GM18870 (cell line): ENCODE measurements at regions not wholly inside any gene's neighbourhood (a gene's known extent, or its start where the extent isn't known, plus 50 kb on each side); places are given as distances from the start of the nearest gene placed in this dataset.

Source experiments
- ATAC-seq: cut with Tn5 transposase; IDR thresholded peaks from one replicate; pipeline ENCODE4 v1.9.1; 2021; ENCODE audit warnings: moderate library complexity; ENCODE audit not compliant: unreplicated experiment

DNA sequence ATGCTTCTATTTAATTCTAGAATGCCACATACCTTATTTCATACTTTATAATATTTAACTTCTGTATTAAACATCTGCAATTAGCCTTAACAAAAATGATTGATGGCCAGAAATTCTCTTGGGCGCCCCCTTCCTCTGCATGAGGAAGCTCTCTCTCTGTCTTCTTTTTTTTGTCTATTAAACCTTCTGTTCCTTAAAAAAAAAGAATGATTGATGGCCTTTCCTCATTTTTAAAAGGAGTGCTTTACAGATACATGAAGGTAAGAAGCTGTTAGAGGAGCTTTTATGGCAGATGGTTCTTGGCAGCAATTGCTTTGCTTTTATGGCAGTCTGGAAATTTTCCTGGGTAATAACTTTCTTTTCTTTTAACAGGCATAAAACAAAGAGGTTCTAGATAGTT lies 526.9 kb downstream of the SLC4A3 start:
- ATAC-seq = no peak

DNA sequence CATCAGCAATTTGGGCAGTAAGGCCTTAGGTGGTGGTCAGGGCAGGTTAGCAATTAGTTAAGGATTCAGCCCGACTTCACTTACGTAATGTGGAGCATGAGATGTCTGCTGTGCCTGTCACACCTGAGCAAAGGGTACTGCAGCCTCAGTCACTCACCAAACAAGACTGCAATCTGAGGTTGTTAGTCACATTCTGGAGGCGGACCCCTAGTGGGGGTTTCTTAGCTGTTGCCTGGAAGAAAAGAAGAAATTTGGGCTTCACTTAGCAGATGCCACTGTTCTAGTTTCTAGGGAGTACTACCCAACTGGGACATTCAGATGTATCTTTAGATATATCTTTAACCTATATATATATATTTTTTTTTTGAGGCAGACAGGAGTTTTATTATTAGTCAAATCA lies 529.9 kb downstream of the SLC4A3 start:
- ATAC-seq = no peak

DNA sequence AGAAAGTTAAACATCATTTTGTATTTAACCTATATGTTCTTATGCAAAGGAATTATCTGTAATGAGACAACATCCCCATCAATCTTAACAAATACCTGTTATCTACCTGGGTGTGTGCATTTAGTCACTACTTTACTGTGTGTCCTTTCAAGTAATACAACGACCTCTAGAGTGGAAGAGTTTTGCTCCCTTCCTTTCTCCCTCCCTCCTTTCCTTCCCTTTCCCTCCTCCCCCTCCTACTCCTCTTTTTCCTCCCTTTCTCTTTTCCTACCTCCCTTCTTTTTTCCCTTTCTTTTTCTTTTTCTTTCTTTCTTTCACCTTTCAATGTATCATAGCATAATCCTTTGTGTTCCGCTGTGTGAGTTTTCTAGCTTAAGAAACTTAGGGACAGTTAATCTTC lies 532.3 kb downstream of the SLC4A3 start:
- no peak for ATAC-seq

DNA sequence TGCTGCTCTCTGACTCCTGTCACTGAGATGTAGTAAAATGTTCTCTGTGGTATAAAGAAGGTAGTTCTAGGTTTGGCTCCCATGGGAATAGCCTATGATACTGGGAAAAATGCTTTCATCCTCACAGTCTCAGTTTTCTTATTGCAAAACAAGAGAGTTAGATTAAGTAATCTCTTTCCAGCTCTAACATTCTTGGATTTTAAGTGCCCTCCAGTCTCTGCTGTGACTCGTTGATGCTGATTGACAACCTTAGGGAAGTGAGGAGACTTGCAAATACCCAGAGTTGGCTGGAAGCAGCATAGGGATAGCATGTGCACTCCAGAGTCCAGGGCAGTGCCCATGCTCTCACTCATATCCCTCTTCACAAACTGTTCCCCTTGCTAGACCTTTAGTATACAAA lies 534.9 kb downstream of the SLC4A3 start:
- ATAC-seq = no peak

DNA sequence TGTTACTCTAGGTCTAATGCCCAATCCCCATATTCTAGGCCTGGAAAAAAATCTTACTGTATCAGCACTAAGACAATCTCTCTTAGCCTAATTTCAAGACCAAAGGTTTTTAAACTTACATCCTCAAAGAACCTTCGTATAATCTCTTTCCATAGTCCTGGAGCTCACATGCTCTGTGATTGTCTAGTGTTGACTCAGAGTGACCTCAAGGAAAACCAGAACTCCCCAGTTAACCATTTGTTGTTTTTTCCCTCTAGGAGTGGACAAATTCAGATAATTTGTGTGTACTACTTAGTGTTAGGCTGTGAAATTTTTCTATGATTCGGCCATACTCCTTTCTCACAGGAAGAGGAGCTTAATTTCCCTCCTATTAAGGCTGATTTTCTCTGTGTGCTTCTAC lies 536.1 kb downstream of the SLC4A3 start:
- ATAC-seq = no peak

DNA sequence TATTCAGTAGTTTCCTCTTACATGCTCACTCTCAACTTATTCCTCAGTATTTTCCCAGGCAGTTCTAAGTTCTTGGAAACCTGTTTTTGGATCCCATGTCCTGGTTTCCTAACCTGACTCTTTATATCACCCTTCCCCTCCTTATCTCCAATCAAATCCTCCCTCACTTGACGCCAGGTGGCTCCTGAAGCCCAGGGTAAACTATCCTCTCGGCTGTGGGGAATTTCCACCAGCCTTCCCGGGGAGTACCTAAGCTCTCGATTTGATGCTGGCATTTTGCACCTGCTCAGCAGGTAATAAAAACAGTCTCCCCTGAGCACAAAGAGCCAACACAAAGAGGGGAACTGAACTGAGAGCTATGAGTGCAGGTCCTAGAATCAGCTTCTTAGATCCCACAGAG lies 538.0 kb downstream of the SLC4A3 start:
- ATAC-seq = no peak

DNA sequence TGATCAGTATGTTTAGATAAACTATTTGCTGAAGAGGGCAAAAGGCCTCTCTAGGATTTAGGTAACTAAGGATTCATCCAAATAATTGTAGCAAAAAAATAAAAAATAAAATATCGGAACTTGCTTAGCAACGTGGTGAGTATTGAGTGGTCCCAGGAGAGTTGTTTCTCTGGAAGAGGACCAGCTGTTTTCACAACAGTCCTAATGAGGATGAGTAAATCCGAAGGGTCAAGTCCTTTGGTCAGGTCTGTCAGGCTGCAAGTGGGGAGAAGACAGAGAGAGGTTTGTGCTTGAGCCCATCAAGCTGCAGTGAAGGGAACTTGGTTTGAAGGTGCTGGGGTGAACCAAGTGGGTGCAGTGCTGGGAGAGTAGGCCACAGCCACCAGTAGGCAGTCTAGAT lies 539.2 kb downstream of the SLC4A3 start:
- ATAC-seq = no peak

- no peak for ATAC-seq
Measured at GRCh38 chr2:220167956-220168355, 540.5 kb downstream of the SLC4A3 start.

DNA sequence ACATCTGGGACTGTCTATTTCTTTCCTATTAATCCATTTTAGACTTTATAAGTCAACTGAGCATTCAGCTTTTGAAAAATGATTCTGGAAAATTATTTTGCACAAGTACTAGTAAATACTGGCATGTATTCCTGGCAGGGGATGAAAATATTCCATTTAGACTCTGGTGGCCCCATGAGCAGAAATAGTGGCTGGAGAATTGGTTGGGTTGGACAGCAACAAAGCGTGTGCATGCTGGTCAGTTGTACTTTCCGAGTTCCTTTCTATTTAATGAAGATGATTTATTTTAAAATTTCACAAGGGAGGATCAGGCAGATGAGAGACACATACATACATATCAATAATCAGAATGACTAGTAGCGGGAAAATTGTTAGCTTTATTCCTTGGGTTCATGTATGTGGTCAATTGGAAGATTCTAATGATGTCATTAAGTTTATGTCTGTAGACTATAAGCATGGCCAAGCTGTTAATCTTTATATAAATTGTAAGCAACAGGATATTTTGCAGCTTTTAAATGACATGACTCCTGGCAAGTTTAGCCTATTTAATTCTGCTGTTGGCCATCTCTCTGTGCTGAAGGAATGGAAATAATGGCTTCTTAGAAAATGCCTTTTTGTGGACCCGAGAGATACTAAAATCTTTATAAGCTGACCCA lies 541.6 kb downstream of the SLC4A3 start:
- no peak for ATAC-seq

DNA sequence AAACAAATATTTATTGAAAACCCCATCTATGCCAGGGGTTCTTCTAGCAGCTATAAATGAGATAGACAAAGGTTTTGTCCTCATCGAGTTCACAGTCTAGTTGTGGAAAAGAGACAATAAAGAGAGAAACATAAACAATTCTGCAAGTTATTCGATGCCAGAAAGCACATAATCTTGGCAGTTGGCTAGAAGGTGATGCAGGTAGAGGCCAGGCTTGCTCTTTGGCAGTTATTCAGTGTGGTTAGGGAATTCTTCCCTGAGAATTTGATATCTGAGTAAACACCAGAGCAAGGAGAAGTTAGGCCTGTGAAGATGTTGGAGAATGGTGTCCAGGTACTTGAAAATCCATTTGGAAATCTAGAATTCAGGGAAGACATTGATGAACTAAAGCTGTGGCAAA lies 547.4 kb downstream of the SLC4A3 start:
- no peak for ATAC-seq

- no peak for ATAC-seq
Measured at GRCh38 chr2:220175967-220176366, 548.5 kb downstream of the SLC4A3 start.

GRCh38 chr2:220178991-220179695 lies 551.7 kb downstream of the SLC4A3 start:
- ATAC-seq = no peak

- no peak for ATAC-seq
Measured at GRCh38 chr2:220181165-220181564, 553.7 kb downstream of the SLC4A3 start.

DNA sequence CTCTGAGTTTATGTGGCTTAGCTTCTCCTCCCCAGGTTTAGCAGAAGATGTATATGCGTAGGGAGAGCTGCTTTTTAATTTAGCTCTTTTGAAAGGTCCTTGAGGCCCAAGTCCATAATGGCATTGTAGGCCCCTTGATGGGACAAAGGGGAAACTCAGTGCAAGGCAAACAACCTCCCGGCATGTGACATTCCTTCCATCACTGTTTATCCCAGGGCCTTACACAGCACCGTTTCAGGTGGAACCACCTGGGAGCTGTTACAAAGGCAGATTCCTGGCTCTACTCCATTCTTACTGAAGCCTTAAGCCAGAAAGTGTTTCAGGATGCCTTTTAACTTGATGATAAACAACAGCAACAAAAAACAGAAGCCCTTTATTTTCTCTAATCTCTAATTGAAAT lies 555.4 kb downstream of the SLC4A3 start:
- ATAC-seq = no peak

GRCh38 chr2:220185766-220186305 lies 558.4 kb downstream of the SLC4A3 start:
- no peak for ATAC-seq

- peak; percentile 45 for ATAC-seq
Measured at GRCh38 chr2:220188031-220188430, 560.6 kb downstream of the SLC4A3 start.

GRCh38 chr2:220191031-220191430 lies 563.6 kb downstream of the SLC4A3 start:
- ATAC-seq = no peak

GRCh38 chr2:220191737-220192136 lies 564.3 kb downstream of the SLC4A3 start:
- ATAC-seq = no peak

DNA sequence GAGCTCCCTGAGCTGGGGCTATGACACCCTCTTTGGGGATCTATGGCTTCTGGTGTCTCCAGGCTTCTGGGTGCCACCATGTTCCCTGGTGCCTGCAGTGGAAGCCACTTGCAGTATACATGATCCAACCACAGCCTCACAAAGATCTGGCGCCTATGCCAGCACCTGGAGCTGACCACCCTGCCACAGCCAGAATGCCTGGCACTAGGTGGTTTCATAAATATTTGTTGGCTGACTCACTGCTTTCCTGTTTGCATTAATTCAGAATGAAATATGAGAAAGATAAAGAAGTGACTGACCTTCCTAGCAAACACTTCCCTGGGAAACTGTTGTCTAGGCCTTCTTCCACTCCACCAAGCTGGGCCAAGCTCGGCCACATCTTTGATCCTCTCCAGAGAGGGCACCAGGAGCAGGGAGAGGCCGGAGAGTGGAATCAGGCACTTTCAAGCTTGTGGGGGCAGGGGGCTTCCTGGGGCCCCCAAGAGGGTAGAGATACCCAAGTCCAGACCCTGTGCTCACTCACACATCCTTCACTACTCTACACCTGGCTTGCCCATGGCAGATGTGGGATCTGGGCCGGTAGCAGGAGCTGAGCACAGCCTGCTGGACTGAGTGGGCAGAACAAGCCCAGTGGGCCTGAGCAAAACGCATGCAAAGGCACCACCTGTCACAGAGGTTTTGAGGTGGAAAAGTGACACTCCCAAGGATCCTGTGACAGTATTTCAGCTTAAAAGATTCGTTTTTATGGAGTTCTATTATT lies 565.7 kb downstream of the SLC4A3 start:
- ATAC-seq = no peak

- ATAC-seq = no peak
Measured at GRCh38 chr2:220194630-220195584, 567.5 kb downstream of the SLC4A3 start.

- ATAC-seq = no peak
Measured at GRCh38 chr2:220198896-220199295, 571.5 kb downstream of the SLC4A3 start.
